ENCODE measurements at regions not wholly inside any gene's neighbourhood (a gene's known extent, or its start where the extent isn't known, plus 50 kb on each side); places are given as distances from the start of the nearest gene placed in this dataset.
"Not testable (repeated sequence)": the region's sequence is repeated elsewhere in the genome, so short reads cannot be mapped to it uniquely, and the experiment has no call there.

- Histone ChIP-seq H3K27me3 (ENCODE audit: insufficient read depth, low read depth, low read length) (no peaks in the 10 kb centered on the region), H4K20me1 (ENCODE audit: insufficient read depth) (no peaks in the 10 kb centered on the region), H3K79me2 (replicated peaks; ENCODE audit: insufficient read depth, low read length) (no peaks in the 10 kb centered on the region), H3K36me3 (ENCODE audit: insufficient read depth, low read length) (no peaks in the 10 kb centered on the region), H3K9ac (ENCODE audit: low read length) (no peak overlapping the region), H3F3A (ENCODE audit: insufficient read depth, low read length, poor library complexity, severe bottlenecking) (no peaks in the 10 kb centered on the region), H2AFZ (ENCODE audit: low read depth, low read length) (no peak overlapping the region), H3K4me3 (ENCODE audit: low read length) (no peak overlapping the region), H3K9me3 (ENCODE audit: low read length) (no peaks in the 10 kb centered on the region), H3K4me2 (ENCODE audit: low read length) (no peak overlapping the region), H3K27ac (ENCODE audit: low read length) (no peak overlapping the region), H3K9me2 (ENCODE audit: insufficient read depth, low read length) (no peaks in the 10 kb centered on the region)
- TF ChIP-seq RAD21 (conservative IDR thresholded peaks at IDR 0.05) = no peak
These were observed 162.4 kb upstream of the GALNT15 start for GRCh38 chr3:16012086-16012485.

- no peak overlapping the region for H2AFZ ChIP-seq (ENCODE audit: low read depth, low read length)
These were observed 160.9 kb upstream of the GALNT15 start for GRCh38 chr3:16013568-16013967.

GRCh38 chr3:16021801-16022200, 152.7 kb upstream of the GALNT15 start:
- not testable (repeated sequence) for H3K9me3 ChIP-seq (ENCODE audit: low read length); H3K27me3 ChIP-seq (ENCODE audit: insufficient read depth, low read depth, low read length); H3F3A ChIP-seq (ENCODE audit: insufficient read depth, low read length, poor library complexity, severe bottlenecking); H3K4me2 ChIP-seq (ENCODE audit: low read length); H3K4me3 ChIP-seq (ENCODE audit: low read length); H3K9ac ChIP-seq (ENCODE audit: low read length); H3K79me2 ChIP-seq (replicated peaks; ENCODE audit: insufficient read depth, low read length); H4K20me1 ChIP-seq (ENCODE audit: insufficient read depth); H3K9me2 ChIP-seq (ENCODE audit: insufficient read depth, low read length); H3K27ac ChIP-seq (ENCODE audit: low read length); H3K36me3 ChIP-seq (ENCODE audit: insufficient read depth, low read length); H2AFZ ChIP-seq (ENCODE audit: low read depth, low read length)

More at GRCh38 chr3:16013568-16013967, 160.9 kb upstream of the GALNT15 start:
- no peak overlapping the region for H3K27ac ChIP-seq (ENCODE audit: low read length)
- H3K4me3 ChIP-seq (ENCODE audit: low read length) = no peak overlapping the region
- H3K79me2 ChIP-seq (replicated peaks; ENCODE audit: insufficient read depth, low read length) = no peaks in the 10 kb centered on the region
- H3K9me2 ChIP-seq (ENCODE audit: insufficient read depth, low read length) = no peaks in the 10 kb centered on the region
- TF ChIP-seq EZH2 (IDR thresholded peaks at IDR 0.05; ENCODE audit: borderline replicate concordance, insufficient read depth, low read length, poor library complexity, severe bottlenecking) = no peak
- no peaks in the 10 kb centered on the region for H3K36me3 ChIP-seq (ENCODE audit: insufficient read depth, low read length)
- H3K27me3 ChIP-seq (ENCODE audit: insufficient read depth, low read depth, low read length) = no peaks in the 10 kb centered on the region
- no peak overlapping the region for H3K4me2 ChIP-seq (ENCODE audit: low read length)
- H3F3A ChIP-seq (ENCODE audit: insufficient read depth, low read length, poor library complexity, severe bottlenecking) = no peaks in the 10 kb centered on the region
- H4K20me1 ChIP-seq (ENCODE audit: insufficient read depth) = no peaks in the 10 kb centered on the region
- H3K9me3 ChIP-seq (ENCODE audit: low read length) = no peaks in the 10 kb centered on the region
- no peak overlapping the region for H3K9ac ChIP-seq (ENCODE audit: low read length)

GRCh38 chr3:16023881-16024280, 150.6 kb upstream of the GALNT15 start:
- not testable (repeated sequence) for H3K9ac ChIP-seq (ENCODE audit: low read length); H3K79me2 ChIP-seq (replicated peaks; ENCODE audit: insufficient read depth, low read length); H3K4me2 ChIP-seq (ENCODE audit: low read length); H3K9me2 ChIP-seq (ENCODE audit: insufficient read depth, low read length); H3K36me3 ChIP-seq (ENCODE audit: insufficient read depth, low read length); H3K4me3 ChIP-seq (ENCODE audit: low read length); H3K9me3 ChIP-seq (ENCODE audit: low read length); H3K27me3 ChIP-seq (ENCODE audit: insufficient read depth, low read depth, low read length); H4K20me1 ChIP-seq (ENCODE audit: insufficient read depth); H3F3A ChIP-seq (ENCODE audit: insufficient read depth, low read length, poor library complexity, severe bottlenecking); H2AFZ ChIP-seq (ENCODE audit: low read depth, low read length)
- H3K27ac ChIP-seq (ENCODE audit: low read length) = peak overlapping the region; percentile 35

- Histone ChIP-seq H3K9me2 (ENCODE audit: insufficient read depth, low read length) (no peaks in the 10 kb centered on the region), H3F3A (ENCODE audit: insufficient read depth, low read length, poor library complexity, severe bottlenecking) (no peaks in the 10 kb centered on the region), H3K79me2 (replicated peaks; ENCODE audit: insufficient read depth, low read length) (no peaks in the 10 kb centered on the region), H3K9me3 (ENCODE audit: low read length) (no peaks in the 10 kb centered on the region), H3K4me2 (ENCODE audit: low read length) (no peak overlapping the region), H3K4me3 (ENCODE audit: low read length) (no peak overlapping the region), H3K36me3 (ENCODE audit: insufficient read depth, low read length) (no peaks in the 10 kb centered on the region), H3K27ac (ENCODE audit: low read length) (peak overlapping the region; percentile 35), H2AFZ (ENCODE audit: low read depth, low read length) (no peak overlapping the region), H3K9ac (ENCODE audit: low read length) (no peak overlapping the region), H3K27me3 (ENCODE audit: insufficient read depth, low read depth, low read length) (no peaks in the 10 kb centered on the region), H4K20me1 (ENCODE audit: insufficient read depth) (no peaks in the 10 kb centered on the region)
- TF ChIP-seq RAD21 (conservative IDR thresholded peaks at IDR 0.05) (no peak), POLR2AphosphoS5 (IDR thresholded peaks at IDR 0.05) (peak; percentile 90), EP300 (conservative IDR thresholded peaks at IDR 0.05; ENCODE audit: poor library complexity, severe bottlenecking) (peak; percentile 97), MXI1 (conservative IDR thresholded peaks at IDR 0.05; ENCODE audit: poor library complexity, severe bottlenecking) (peak; percentile 45), REST (IDR thresholded peaks at IDR 0.05; ENCODE audit: borderline replicate concordance) (peak; percentile 84), SMC3 (conservative IDR thresholded peaks at IDR 0.05; ENCODE audit: poor library complexity) (no peak)
These were observed 149.9 kb upstream of the GALNT15 start for GRCh38 chr3:16024548-16024947.
